GM12873 (cell line): ENCODE measurements at regions not wholly inside any gene's neighbourhood (a gene's known extent, or its start where the extent isn't known, plus 50 kb on each side); places are given as distances from the start of the nearest gene placed in this dataset.

ENCODE experiments used
- CTCF ChIP-seq: IDR thresholded peaks from 2 replicates; pipeline ENCODE4 v1.5.1; 2012; ENCODE audit warnings: low read depth, mild to moderate bottlenecking, moderate library complexity, low read length, control low read depth; ENCODE audit not compliant: insufficient read depth; ENCODE audit errors: missing control alignments

- no peak for TF ChIP-seq CTCF
These were observed 231.9 kb upstream of the FAM83B start for GRCh38 chr6:54614499-54615195.

GRCh38 chr6:54617730-54618129 is 228.8 kb upstream of the FAM83B start:
- TF ChIP-seq CTCF, result no peak

GRCh38 chr6:54618572-54618971 is 228.0 kb upstream of the FAM83B start:
- TF ChIP-seq CTCF, result no peak

- TF ChIP-seq CTCF, result no peak
These were observed 227.5 kb upstream of the FAM83B start for GRCh38 chr6:54619102-54619501.

- TF ChIP-seq CTCF, result peak; percentile 43
These were observed 225.3 kb upstream of the FAM83B start for GRCh38 chr6:54621285-54621684.

GRCh38 chr6:54624216-54624615 is 222.4 kb upstream of the FAM83B start:
- TF ChIP-seq CTCF, result no peak

GRCh38 chr6:54624779-54625178 is 221.8 kb upstream of the FAM83B start:
- no peak for TF ChIP-seq CTCF
